Suppressor macrophage treated with lipopolysaccharide for 1 hour (primary cell): ENCODE measurements at regions not wholly inside any gene's neighbourhood (a gene's known extent, or its start where the extent isn't known, plus 50 kb on each side); places are given as distances from the start of the nearest gene placed in this dataset.
A peak's percentile ranks its signal among the peaks of the same experiment; 100 is the strongest.

Source experiments
- DNase-seq, 3 donors: peaks; one replicate each; pipeline ENCODE4 v3.0.0-alpha.2; 2020 to 2022

- no peak for DNase-seq
Observed at GRCh38 chr6:91669154-91669870, 1082.4 kb upstream of the MAP3K7 start.

GRCh38 chr6:91667596-91667995 is 1080.7 kb upstream of the MAP3K7 start:
- no peak for DNase-seq

- no peak for DNase-seq
Observed at GRCh38 chr6:91664327-91664959, 1077.6 kb upstream of the MAP3K7 start.

- peak in 1 of 3 donors; percentile 8 for DNase-seq
Observed at GRCh38 chr6:91660893-91661292, 1074.0 kb upstream of the MAP3K7 start.

- no peak for DNase-seq
Observed at GRCh38 chr6:91659891-91660290, 1073.0 kb upstream of the MAP3K7 start.

- no peak for DNase-seq
Observed at GRCh38 chr6:91654793-91655192, 1067.9 kb upstream of the MAP3K7 start.

GRCh38 chr6:91654357-91654756 is 1067.5 kb upstream of the MAP3K7 start:
- no peak for DNase-seq

- peak in 1 of 3 donors; percentile 9 for DNase-seq
Observed at GRCh38 chr6:91653895-91654294, 1067.0 kb upstream of the MAP3K7 start.

- DNase-seq: no peak
Observed at GRCh38 chr6:91653076-91653723, 1066.3 kb upstream of the MAP3K7 start.

GRCh38 chr6:91646649-91647048 is 1059.8 kb upstream of the MAP3K7 start:
- DNase-seq: no peak

GRCh38 chr6:91645811-91646210 is 1058.9 kb upstream of the MAP3K7 start:
- DNase-seq: no peak

GRCh38 chr6:91637217-91637616 is 1050.3 kb upstream of the MAP3K7 start:
- DNase-seq: no peak

- DNase-seq: no peak
Observed at GRCh38 chr6:91634791-91635190, 1047.9 kb upstream of the MAP3K7 start.

- DNase-seq: no peak
Observed at GRCh38 chr6:91633374-91634111, 1046.7 kb upstream of the MAP3K7 start.

- DNase-seq: no peak
Observed at GRCh38 chr6:91632308-91632707, 1045.4 kb upstream of the MAP3K7 start.

GRCh38 chr6:91631227-91631626 is 1044.4 kb upstream of the MAP3K7 start:
- DNase-seq: no peak

GRCh38 chr6:91626911-91627310 is 1040.0 kb upstream of the MAP3K7 start:
- no peak for DNase-seq

- DNase-seq: no peak
Observed at GRCh38 chr6:91613481-91613880, 1026.6 kb upstream of the MAP3K7 start.

- no peak for DNase-seq
Observed at GRCh38 chr6:91611190-91611589, 1024.3 kb upstream of the MAP3K7 start.

- DNase-seq: no peak
Observed at GRCh38 chr6:91608428-91608827, 1021.6 kb upstream of the MAP3K7 start.

- no peak for DNase-seq
Observed at GRCh38 chr6:91606148-91606901, 1019.5 kb upstream of the MAP3K7 start.

- no peak for DNase-seq
Observed at GRCh38 chr6:91600561-91600960, 1013.7 kb upstream of the MAP3K7 start.

- DNase-seq: no peak
Observed at GRCh38 chr6:91590191-91590590, 1003.3 kb upstream of the MAP3K7 start.
